HG02610 (cell line): ENCODE measurements at regions not wholly inside any gene's neighbourhood (a gene's known extent, or its start where the extent isn't known, plus 50 kb on each side); places are given as distances from the start of the nearest gene placed in this dataset.
"Not testable (repeated sequence)": the region's sequence is repeated elsewhere in the genome, so short reads cannot be mapped to it uniquely, and the experiment has no call there.

Source experiments
- ATAC-seq: cut with Tn5 transposase; IDR thresholded peaks from one replicate; pipeline ENCODE4 v1.9.1; 2021; ENCODE audit warnings: mild to moderate bottlenecking, moderate library complexity; ENCODE audit not compliant: unreplicated experiment

DNA sequence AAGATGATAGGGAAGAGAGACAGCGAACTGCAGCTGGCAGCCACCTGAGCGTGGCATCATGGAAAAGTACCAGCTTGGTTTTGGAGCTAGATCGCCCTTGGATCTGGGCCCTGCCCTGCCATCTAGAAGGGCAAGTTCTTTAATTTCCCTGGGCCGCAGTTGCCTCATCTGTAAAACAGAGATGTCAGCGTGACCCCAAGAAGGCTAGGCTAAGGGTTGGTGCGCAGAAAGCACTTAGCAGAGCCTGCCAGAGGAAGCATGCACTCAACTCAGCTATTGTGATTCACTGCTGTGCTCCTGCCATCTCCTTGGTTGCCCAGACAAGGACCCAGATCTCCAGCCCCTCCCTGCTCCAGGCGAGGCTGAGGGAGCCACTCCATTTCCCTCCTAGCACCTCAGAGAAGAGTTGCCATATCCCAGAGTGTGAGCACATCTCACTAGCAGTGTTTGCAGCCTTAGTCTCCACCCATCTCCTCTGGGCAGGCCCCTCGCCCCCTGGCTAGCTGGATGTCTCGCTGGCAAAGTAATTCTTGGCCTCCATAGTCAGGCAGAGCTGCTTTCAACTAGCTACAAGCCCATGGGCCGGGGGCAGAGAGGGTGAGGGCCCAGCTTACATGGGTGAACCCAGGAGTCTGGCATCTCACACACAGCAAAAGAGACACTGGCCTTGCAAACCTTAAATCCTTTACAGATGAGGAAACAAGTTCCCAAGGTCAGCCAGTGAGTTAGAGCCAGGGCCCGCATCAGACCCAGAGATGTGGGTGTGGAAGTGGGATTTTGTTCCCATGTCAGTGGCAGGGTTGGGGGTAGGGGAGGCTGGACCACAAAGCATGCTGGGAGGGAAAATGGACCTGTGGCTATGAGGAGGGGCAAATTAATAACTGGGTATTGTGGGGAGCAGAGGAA is 280.7 kb upstream of the TLE3 start:
- no peak for ATAC-seq

DNA sequence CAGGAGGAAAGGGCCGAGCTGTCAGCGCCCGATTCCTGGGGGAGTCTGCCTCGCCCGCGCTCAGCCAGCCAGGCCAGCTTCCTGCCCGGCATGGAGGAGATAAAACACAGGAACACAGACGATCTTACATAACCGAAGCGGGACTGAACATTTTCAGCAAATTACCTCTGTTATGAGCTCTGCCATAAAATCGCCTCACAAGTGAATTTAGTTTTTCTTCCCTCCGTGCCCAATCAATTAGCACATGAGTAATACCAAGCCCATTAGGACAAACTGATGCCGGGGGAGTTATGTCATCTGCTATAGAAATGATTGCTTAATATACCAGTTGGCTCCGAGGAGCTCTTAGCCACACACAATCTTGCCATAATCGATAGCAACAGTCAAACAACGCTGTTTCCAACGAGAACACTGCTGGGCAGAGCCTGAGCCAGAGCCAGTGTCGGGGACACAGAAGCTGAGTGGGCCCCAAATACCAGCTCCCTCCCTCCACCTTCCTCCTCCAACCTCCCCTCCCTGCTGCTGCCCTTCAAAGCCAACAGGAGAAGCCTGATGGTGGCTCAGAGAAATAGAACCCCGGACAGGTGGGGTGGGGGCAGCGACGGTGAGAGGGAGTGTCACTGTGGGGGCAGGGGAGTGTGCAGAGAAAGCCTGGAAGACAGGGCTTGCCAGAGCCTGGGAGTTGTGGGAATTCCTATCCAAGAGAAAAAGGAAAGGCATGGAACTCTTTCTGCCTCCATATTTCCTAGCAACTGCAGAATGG is 279.4 kb upstream of the TLE3 start:
- ATAC-seq = no peak

DNA sequence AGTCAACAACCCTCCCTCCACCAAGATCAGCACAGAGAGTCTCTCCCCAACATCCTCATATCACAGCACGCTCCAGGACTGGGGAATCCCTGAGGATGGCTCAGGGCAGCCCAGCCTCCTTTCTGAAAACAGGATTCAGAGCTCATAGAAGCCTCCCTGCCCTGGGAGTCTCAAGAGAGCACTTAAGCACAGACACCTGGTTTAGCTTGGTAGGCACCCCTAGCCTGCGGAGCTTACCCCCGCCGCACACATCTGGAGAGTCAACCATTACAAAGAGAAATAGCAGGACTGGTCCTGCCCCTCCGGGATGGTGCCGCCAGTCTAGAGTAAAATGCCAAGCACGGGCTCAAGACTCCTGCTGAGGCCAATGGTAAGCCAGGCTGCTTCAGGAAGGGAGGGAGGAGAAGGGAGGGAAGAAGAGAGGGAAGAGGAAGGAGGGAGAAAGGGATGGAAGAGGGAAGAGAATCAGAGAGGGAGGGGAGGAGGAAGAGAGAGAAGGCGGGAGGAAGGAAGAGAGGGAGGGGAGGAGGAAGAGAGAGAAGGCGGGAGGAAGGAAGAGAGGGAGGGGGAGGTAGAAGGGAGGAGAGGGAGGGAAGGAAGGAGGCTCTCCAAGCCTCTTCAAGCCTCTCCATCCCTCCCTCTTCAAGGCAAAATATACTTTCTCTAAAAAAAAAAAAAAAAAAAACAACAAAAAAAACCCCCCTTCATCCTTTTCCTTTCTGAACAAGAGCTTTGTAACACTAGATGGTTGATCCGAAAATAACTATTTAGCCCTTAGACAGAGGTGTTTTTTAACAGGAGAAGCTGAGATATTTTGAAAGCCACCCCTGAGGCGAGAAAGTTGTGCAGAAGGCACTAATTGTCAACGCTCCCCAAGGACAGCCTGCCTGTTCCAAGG is 278.6 kb upstream of the TLE3 start:
- no peak for ATAC-seq

DNA sequence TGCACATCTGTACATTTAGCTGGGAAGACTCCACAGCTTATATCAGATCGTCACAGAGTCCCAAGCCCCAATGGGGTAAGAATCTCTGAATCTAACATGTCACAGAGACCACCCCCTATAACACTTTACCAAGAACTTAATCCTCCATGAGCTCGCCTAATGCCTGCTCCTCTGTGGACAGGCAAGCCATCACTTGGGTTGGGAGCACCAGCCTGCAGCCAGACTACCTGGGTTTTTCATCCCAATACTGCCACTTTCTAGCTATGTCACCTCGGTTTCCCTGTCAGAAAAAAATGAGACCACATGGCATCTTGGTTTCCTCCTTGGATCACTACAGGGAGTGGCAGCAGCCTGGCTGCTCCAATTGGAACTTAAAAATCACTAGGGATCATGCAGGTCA is 277.9 kb upstream of the TLE3 start:
- ATAC-seq = no peak

DNA sequence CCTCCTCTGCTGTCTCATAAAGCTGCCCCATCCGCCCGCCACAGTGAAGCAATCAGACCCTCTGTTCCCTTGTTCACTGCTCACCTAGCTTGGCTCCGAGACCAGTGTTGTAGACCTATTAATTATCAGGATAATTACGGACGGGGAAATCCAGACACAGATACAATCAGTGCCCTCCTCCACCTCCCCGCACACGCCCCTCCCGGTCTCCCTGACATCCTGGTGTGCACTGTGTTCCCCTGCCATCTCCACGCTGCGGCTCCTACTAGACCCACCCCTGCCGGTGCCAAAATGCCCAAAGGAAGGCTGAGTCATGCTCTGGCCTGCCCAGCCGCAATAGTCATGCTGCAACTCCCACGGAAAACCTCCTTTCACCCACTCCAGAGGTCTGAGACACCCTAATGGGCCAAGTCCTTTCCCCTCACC is 277.3 kb upstream of the TLE3 start:
- no peak for ATAC-seq

DNA sequence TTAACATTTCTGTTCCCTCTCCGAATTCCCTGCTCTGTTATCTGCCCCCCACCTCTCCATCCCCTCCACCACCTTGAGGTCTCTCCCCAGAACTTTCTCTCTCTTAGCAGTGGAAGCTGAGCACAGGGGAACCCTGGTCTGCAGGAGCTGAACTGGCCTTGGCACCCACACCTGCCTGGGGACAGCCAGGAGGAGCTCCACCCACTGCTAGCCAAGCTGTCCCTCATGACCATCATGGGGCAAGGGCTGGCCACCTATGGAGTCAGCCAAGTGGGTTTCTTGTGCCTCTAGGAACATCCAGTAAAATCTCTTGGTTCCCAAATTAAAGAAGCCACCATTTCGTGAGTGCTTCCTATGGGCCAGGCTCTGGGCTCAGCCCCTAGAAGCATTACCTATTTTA is 276.4 kb upstream of the TLE3 start:
- no peak for ATAC-seq

DNA sequence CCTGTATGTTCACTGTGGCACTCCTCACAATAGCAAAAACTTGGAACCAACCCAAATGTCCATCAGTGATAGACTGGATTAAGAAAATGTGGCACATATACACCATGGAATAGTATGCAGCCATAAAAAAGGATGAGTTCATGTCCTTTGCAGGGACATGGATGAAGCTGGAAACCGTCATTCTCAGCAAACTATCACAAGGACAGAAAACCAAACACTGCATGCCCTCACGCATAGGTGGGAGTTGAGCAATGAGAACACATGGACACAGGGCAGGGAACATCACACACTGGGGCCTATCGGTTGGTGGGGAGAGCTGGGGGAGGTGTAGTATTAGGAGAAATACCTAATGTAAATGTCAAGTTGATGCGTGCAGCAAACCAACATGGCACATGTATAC is 275.7 kb upstream of the TLE3 start:
- ATAC-seq = not testable (repeated sequence)

DNA sequence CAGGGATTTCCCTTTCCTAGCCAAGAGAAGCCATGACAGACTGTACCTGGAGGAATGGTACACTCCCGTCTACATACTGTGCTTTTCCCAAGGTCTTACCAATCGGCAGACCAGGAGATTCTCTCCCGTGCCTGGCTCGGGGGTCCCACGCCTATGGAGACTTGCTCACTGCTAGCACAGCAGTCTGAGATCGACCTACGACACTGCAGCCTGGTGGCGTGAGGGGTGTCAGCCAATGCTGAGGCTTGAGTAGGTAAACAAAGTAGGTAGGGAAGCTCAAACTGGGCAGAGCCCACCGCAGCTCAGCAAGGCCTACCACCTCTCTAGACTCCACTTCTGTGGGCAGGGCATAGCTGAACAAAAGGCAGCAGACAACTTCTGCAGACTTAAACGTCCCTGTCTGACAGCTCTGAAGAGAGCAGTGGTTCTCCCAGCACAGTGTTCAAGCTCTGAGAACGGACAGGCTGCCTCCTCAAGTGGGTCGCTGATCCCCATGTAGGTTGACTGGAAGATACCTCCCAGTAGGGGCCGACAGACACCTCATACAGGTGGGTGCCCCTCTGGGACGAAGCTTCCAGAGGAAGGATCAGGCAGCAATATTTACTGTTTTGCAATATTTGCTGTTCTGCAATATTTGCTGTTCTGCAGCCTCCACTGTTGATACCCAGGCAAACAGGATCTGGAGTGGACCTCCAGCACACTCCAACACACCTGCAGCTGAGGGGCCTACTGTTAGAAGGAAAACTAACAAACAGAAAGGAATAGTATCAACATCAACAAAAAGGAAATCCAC is 270.4 kb upstream of the TLE3 start:
- not testable (repeated sequence) for ATAC-seq

DNA sequence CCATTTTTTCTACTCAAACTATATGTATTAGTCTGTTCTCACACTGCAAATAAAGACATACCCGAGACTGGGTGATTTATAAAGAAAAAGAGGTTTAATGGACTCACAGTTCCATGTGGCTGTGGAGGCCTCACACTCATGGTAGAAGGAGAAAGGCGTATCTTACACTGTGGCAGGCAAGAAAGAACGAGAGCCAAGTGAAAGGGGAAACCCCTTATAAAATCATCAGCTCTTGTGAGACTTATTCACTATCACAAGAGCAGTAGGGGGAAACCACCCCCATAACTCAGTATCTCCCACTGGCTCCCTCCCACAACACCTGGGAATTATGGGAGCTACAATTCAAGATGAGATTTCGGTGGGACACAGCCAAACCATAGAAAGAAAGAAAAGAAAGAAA is 266.3 kb upstream of the TLE3 start:
- not testable (repeated sequence) for ATAC-seq

DNA sequence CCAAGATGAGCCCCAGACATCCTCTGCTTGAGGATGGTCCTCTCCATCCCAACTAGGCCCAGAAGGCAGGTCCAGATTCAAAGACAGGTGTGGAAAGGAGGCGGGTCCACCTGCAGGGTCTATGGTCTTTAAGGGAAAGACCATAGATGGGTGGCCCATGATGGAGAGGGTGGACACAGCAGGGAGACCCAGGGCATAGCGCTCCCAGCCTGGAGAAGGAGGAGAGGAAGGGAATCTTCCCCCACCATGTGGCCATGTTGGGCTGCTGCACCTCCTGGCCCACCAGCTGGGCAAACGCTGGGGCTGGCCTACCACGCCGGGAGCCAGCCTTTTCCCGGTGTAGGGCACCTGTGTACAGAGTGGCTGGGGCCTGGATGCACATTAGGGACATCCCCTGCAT is 265.2 kb upstream of the TLE3 start:
- no peak for ATAC-seq

DNA sequence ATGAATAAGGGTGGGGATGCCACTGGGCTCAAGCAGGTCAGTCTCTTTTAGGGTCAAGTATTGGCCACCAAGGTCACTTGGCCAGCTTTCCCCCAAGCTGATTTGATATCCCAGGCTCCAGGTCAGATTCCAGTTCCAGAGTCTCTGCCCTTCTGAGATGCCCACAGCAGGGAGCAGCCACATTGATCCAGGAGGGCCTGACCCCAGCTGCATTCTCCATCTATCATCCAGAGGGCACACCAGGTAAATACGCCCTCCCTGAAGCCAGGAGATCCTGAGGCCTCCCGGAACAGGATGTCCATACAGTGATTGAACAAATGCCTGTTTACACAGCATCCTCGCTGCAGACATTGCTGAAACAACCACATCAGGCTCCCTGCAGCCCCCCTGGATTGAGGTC is 264.6 kb upstream of the TLE3 start:
- ATAC-seq = no peak

DNA sequence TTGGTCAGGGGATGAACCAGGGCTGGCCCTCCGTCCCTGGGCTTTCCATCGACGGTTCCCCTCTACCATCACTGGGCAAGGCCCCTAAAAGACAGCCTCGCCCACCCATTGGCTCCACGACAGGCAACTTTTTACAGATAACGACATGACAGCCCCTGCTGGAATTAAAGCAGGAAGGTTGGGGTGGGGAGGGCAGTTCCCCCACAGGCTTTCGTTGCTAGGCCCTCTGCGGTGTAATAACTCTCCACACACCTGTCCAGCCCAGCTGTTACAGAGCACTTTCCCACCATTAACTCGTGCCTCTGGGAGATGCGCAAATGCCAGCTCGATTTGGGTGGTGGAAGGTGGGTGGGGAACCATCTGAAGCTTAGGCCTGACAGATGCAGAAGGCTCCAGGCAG is 264.2 kb upstream of the TLE3 start:
- no peak for ATAC-seq

DNA sequence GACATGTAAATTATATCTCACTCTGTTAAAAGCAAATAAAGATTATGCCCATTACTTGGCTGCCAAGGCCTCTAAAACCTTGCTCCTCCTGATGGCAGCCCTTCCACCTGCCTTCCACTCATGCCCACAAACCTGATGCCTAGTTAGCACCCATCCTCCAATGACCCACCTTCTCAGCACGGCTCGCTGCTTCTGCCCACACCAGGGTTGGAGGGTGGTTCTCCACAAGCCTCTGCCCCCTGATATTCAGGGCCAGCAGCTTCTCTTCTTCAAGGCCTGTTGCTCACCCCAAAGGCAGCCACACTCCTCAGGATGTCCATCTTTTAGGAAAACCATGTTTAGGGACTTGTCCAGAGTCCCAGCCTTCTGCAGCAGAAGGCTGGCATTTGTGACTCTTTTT is 263.4 kb upstream of the TLE3 start:
- ATAC-seq = no peak

DNA sequence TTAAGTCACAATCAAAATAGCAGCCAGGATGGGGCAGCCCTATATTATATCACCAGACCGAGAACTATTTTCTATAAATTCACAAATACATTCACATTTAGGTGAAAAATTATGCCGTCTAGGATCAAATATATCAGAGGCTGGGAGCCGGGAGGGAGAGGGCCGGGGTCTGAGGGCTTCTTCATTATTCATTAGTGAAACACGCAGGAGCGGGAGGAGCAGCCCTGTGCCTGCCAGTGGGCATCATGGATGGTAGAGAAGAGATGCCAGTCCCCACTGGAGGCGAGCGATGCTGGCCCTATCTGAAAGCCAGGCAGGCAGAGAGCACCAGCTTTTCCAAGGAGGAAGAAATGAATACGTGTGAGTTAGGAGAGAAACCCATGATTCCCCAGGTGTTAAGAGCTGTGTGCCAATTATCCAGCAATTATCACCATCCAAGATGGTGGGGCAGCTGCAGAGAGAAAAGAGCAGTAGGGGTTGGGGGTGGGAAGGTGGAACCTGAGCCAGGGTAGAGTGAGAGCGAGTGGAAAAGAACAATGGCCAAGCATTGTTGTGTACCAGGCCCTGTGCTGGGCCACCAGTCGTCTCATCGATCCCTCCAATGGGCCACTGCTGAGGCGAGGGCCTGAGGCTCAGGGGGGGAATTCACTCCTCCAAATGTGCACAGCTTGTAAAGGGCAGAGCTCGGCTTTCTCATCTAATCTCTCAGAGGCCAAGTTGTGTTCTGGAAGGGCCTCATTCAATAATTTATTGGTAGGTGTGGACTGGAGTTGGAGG is 261.3 kb upstream of the TLE3 start:
- no peak for ATAC-seq

DNA sequence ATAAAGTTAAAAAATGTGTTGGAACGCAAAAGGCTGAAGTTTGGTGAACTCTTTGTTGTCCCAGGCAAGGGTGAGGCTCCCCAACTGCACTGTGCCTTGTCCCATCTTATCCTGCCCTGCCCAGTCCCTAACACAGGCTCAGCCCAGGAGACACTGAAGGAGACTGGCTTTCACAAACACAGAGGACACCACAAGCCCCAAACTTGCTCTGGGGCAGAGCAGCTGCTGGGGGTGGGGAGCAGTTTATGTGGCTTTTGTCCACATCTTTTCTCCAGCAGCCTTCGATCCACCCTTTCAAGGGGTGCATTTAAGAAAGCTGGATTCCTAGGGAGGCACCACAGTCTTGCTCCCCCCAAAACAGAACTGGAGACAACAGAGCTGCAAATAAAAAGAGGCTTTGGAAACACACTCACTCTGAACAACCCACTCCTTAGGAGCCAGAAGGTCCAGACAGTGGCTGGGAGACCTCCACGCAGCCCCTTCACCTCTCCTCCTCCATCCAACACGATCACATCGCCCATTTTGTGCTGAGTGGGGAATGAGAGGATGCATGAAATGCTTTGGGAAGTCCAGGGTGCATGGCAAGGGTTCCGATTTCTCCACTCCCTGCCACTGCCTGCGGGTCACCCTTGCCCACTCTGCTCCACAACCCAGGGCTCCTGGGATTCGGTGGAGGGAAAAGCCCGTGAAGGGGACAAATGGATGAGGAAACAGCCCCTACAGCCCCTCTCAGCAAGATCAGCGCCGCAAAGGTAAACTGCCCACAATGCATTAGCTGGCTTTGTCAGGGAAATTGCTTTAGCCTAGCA is 260.5 kb upstream of the TLE3 start:
- ATAC-seq = no peak

DNA sequence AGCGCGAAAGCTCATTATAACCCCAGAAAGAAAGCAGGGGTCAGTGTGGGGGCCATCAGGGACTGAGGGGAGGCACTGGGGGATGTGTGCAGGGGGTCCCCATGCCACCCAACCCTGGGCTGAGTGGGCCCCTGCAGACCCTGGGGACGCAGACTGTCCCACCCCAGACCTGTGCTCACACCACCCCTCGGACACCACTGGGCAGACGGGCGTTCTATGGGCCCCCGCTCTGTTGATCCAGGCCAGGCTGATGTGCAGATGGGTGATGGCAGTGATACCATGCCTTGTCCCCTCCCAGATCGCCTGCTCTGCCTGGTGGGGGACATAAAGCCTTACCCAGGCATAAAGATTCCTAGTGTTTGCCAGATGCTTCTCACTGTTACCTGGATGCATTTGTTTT is 259.7 kb upstream of the TLE3 start:
- ATAC-seq = no peak

DNA sequence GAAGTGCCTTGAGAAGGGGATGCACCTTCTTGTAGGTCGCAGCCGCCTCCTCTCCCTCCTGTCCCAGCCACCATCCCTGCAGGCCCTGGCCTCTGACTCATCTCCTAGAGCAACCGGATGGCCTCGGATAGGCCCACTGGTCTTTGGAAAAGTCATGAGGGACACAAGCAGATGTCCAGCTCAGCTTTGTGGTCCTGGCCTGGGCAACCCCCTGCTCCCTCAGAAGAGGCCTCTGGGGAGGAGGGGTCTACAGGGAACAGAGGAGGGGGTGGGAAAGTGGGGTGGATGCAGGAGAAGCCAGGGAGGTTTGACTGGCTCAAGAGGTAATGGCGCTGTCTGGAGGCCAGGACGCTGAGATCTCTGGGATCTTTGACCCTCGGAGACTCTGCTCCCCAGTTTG is 259.2 kb upstream of the TLE3 start:
- no peak for ATAC-seq

DNA sequence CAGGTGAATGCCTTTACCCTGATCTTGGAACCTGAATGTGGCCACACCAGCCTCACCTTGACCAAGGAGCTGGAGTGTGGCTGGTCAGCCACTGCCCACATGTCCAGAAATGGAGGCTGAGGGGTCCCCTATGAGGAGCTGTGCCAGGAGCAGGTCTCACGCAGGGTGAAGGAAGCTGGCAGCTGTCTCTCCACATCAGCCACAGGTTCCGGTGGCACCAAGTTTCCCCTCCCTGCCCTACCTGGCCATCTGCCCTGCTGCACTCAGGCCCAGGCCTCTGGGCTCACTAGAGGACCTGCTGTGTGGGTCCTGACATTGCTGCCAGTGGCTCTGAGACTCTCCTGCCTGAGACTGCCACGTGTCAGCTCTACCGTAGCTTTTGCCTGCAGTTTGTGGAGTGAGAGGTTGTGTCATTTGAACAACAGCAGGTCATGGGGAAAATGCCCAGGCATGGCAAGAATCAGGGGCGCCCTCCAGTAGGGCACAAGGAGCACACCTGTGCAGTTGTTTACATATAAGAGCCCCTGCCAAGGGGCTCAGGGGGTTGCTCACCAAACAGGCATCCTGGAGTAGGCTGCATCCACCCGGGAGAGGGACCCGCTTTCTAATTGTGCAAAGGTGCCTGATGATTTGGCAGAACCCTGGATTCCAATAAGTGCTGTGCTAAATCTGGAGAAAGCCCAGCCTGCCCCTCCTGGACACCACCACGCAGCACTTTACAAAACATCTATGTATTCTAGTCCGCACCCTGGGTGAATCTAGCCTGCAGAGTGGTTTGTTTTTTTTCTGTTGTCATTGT is 258.5 kb upstream of the TLE3 start:
- ATAC-seq = no peak
